ENCODE measurements at regions not wholly inside any gene's neighbourhood (a gene's known extent, or its start where the extent isn't known, plus 50 kb on each side); places are given as distances from the start of the nearest gene placed in this dataset.

GRCh38 chr21:16620786-16621320, 891.1 kb downstream of the USP25 start:
- no peak for TF ChIP-seq CTCF (IDR thresholded peaks at IDR 0.05; ENCODE audit: poor library complexity, severe bottlenecking)
- ATAC-seq (ENCODE audit: low read depth): no peak
- DNase-seq (ENCODE audit: low spot score): no peak
- H3K36me3 ChIP-seq (ENCODE audit: low read depth): no peaks in the 10 kb centered on the region
- H3K27me3 ChIP-seq (ENCODE audit: insufficient read depth, poor library complexity, severe bottlenecking): no peaks in the 10 kb centered on the region
- no peak overlapping the region for H3K27ac ChIP-seq (ENCODE audit: poor library complexity, severe bottlenecking)
- H3K4me3 ChIP-seq (ENCODE audit: severe bottlenecking): no peak overlapping the region
- H3K4me1 ChIP-seq (ENCODE audit: insufficient read depth, poor library complexity, severe bottlenecking): no peaks in the 10 kb centered on the region
- no peaks in the 10 kb centered on the region for H3K9me3 ChIP-seq (ENCODE audit: severe bottlenecking)

DNA sequence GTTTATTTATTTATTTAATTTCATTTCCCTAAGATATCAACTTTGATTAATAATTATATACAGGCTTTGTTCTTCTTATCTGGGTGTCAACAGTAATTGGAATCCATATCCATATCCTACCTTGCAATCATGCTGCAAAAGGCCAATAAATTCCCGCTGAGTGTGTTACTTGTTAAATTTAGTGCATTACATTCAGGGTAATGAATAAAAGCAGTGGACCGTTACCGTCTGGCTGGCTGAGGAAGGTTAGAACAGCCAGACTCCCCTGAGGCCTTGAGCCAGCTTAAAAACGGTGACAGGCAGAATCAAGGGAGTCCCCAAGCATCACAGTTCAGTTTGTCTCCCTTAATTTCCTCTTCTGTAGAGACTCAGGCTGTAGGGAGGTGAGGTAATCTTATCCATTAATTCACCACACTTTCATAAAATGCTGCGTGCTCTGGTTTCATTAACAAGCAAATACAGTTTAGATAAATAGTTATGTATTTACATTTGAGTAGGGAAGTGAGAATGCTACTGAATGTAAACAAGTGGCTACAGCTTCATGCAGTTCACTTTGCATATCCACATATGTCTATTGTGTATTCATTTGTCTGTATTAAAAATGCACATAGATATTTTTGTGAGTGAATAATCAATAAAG, 888.2 kb upstream of the CXADR start:
- Histone ChIP-seq H3K4me3 (ENCODE audit: severe bottlenecking) (no peak overlapping the region), H3K4me1 (ENCODE audit: insufficient read depth, poor library complexity, severe bottlenecking) (no peaks in the 10 kb centered on the region), H3K27me3 (ENCODE audit: insufficient read depth, poor library complexity, severe bottlenecking) (no peaks in the 10 kb centered on the region), H3K27ac (ENCODE audit: poor library complexity, severe bottlenecking) (no peak overlapping the region), H3K36me3 (ENCODE audit: low read depth) (no peaks in the 10 kb centered on the region), H3K9me3 (ENCODE audit: severe bottlenecking) (no peaks in the 10 kb centered on the region)
- TF ChIP-seq CTCF (IDR thresholded peaks at IDR 0.05; ENCODE audit: poor library complexity, severe bottlenecking): no peak
- ATAC-seq (ENCODE audit: low read depth) (no peak), DNase-seq (ENCODE audit: low spot score) (no peak)

DNA sequence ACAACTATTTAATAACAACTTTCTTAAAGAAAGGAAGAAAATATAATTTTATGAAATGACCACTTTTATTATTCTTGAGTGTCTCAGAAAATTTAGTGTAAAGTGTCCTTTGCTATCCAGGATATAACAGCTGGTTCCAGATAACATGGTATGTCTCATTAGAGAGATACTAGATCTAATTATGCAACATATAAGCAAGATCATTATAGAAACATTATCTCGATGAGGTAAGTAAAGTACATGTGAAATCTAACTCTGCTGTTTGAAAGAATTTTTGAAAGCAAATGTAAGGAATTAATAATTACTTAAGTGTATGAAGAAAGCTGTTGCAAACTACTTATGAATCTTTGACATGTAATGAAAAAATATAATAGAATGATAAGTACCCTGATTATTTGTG, 887.4 kb upstream of the CXADR start:
- Histone ChIP-seq H3K4me1 (ENCODE audit: insufficient read depth, poor library complexity, severe bottlenecking) (no peaks in the 10 kb centered on the region), H3K36me3 (ENCODE audit: low read depth) (no peaks in the 10 kb centered on the region), H3K9me3 (ENCODE audit: severe bottlenecking) (no peaks in the 10 kb centered on the region), H3K4me3 (ENCODE audit: severe bottlenecking) (no peak overlapping the region), H3K27me3 (ENCODE audit: insufficient read depth, poor library complexity, severe bottlenecking) (no peaks in the 10 kb centered on the region), H3K27ac (ENCODE audit: poor library complexity, severe bottlenecking) (no peak overlapping the region)
- DNase-seq (ENCODE audit: low spot score) (no peak), ATAC-seq (ENCODE audit: low read depth) (no peak)
- TF ChIP-seq CTCF (IDR thresholded peaks at IDR 0.05; ENCODE audit: poor library complexity, severe bottlenecking): no peak

DNA sequence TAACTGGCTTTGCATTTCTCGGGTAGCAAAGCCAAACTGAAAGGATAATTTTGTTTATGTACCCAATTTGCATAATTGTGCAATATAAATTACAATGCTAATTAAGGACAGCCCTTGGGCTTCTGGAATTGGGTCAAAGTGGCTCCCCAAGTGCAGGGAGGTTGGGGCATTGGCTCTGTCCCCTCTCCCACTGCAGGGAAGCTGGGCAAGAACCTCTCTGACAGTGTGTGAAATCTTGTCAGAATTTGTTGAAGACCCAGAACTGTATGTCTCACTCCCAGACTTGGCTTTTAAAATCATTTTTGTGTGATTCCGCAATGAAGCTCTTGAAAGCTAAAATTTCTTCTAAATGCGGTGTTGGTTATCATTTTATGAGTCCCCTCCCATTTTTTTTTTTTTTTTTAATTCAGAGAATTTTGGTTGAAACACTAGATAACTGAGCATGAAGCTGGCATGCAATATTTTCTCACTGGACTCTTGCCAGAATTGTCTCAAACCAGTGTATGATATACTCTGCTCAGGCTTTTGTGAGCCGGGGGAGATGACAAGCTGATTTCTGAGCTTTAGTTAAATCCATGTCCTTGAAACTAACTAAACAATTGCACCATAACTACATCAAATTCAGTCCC, 878.9 kb upstream of the CXADR start:
- Histone ChIP-seq H3K27me3 (ENCODE audit: insufficient read depth, poor library complexity, severe bottlenecking) (no peaks in the 10 kb centered on the region), H3K4me3 (ENCODE audit: severe bottlenecking) (no peak overlapping the region), H3K27ac (ENCODE audit: poor library complexity, severe bottlenecking) (no peak overlapping the region), H3K4me1 (ENCODE audit: insufficient read depth, poor library complexity, severe bottlenecking) (no peaks in the 10 kb centered on the region), H3K36me3 (ENCODE audit: low read depth) (no peaks in the 10 kb centered on the region), H3K9me3 (ENCODE audit: severe bottlenecking) (no peaks in the 10 kb centered on the region)
- TF ChIP-seq CTCF (IDR thresholded peaks at IDR 0.05; ENCODE audit: poor library complexity, severe bottlenecking): no peak
- no peak for DNase-seq (ENCODE audit: low spot score)
- ATAC-seq (ENCODE audit: low read depth): no peak

DNA sequence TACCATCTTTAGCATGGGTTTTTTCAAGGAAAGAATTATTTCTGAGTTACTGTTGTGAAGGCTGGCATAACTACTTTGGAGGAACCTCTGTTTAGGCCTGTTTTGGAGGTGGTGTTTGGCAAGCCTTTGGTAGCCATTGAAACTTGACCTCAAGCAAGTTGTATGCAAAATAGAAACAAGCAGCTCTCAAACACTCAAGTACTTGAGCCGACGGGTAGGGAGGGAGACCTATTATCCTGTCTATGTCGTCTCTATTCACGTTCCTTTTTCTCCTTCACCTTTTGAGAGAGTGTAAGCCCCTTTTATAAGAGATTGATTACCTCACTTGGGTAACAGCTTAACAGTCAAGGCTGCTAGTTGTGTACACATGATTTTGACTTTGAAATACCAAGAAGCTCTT, 878.3 kb upstream of the CXADR start:
- ATAC-seq (ENCODE audit: low read depth) (no peak), DNase-seq (ENCODE audit: low spot score) (no peak)
- H3K4me1 ChIP-seq (ENCODE audit: insufficient read depth, poor library complexity, severe bottlenecking): no peaks in the 10 kb centered on the region
- no peak overlapping the region for H3K27ac ChIP-seq (ENCODE audit: poor library complexity, severe bottlenecking)
- H3K4me3 ChIP-seq (ENCODE audit: severe bottlenecking): no peak overlapping the region
- H3K27me3 ChIP-seq (ENCODE audit: insufficient read depth, poor library complexity, severe bottlenecking): no peaks in the 10 kb centered on the region
- H3K9me3 ChIP-seq (ENCODE audit: severe bottlenecking): no peaks in the 10 kb centered on the region
- no peak for TF ChIP-seq CTCF (IDR thresholded peaks at IDR 0.05; ENCODE audit: poor library complexity, severe bottlenecking)
- no peaks in the 10 kb centered on the region for H3K36me3 ChIP-seq (ENCODE audit: low read depth)

All from RWPE2 (cell line).